GM23338 (cell line): ENCODE measurements at regions not wholly inside any gene's neighbourhood (a gene's known extent, or its start where the extent isn't known, plus 50 kb on each side); places are given as distances from the start of the nearest gene placed in this dataset.
"Not testable (repeated sequence)": the region's sequence is repeated elsewhere in the genome, so short reads cannot be mapped to it uniquely, and the experiment has no call there.

Experiments
- CREB1 ChIP-seq: fragments of 250-450 bp; sonication (Bioruptor Pico); IDR thresholded peaks from 2 replicates; pipeline ENCODE4 v1.5.0; 2020; ENCODE audit warnings: low read depth, mild to moderate bottlenecking, moderate library complexity
- EZH2 ChIP-seq: fragments of 200-600 bp; sonication (generic); IDR thresholded peaks from one replicate; pipeline ENCODE4 v1.8.0; 2017; ENCODE audit warnings: antibody characterized with exemption, mild to moderate bottlenecking, low read depth; ENCODE audit not compliant: unreplicated experiment
- EZH2phosphoT487 ChIP-seq: fragments of 200-600 bp; sonication (generic); IDR thresholded peaks from one replicate; pipeline ENCODE4 v1.8.1; 2018; ENCODE audit warnings: antibody characterized with exemption; ENCODE audit not compliant: unreplicated experiment
- POLR2AphosphoS5 ChIP-seq: IDR thresholded peaks from 2 replicates; pipeline ENCODE4 v1.6.1; 2016; ENCODE audit warnings: antibody characterized with exemption, low read depth
- TF ChIP-seq, protein P1 (sequence below): IDR thresholded peaks from 2 replicates; pipeline ENCODE4 v1.6.1; 2016; ENCODE audit warnings: antibody characterized with exemption
- TF ChIP-seq, protein P2 (sequence below), 2 experiments: fragments of 200-600 bp in 1 of 2; sonication (generic) in 1 of 2; conservative IDR thresholded peaks; 2 replicates each; pipeline versions ENCODE4 v1.5.1 to v1.6.1; 2016 to 2017; ENCODE audit warnings: antibody characterized with exemption in 2 of 2, low read depth in 2 of 2, mild to moderate bottlenecking in 2 of 2, moderate library complexity in 1 of 2
- TF ChIP-seq, protein P3 (sequence below): IDR thresholded peaks from one replicate; pipeline ENCODE4 v1.6.1; 2018; ENCODE audit warnings: antibody characterized with exemption; ENCODE audit not compliant: unreplicated experiment

DNA sequence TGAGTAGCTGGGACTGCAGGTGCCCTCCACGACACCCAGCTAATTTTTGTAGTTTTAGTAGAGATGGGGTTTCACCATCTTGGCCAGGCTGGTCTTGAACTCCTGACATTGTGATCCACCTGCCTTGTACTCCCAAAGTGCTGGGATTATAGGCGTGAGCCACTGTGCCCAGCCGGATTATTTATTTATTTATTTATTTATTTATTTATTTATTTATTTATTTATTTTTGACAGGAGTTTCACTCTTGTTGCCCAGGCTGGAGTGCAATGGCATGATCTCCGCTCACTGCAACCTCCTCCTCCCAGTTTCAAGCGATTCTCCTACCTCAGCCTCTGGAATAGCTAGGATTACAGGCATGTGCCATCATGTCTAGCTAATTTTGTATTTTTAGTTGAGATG lies 466.1 kb upstream of the BRINP3 start:
- TF ChIP-seq, protein P1, sequence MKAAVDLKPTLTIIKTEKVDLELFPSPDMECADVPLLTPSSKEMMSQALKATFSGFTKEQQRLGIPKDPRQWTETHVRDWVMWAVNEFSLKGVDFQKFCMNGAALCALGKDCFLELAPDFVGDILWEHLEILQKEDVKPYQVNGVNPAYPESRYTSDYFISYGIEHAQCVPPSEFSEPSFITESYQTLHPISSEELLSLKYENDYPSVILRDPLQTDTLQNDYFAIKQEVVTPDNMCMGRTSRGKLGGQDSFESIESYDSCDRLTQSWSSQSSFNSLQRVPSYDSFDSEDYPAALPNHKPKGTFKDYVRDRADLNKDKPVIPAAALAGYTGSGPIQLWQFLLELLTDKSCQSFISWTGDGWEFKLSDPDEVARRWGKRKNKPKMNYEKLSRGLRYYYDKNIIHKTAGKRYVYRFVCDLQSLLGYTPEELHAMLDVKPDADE: not testable (repeated sequence)
- not testable (repeated sequence) for TF ChIP-seq POLR2AphosphoS5; EZH2; EZH2phosphoT487; CREB1 (CRISPR knock-in tag)
- TF ChIP-seq, protein P2, sequence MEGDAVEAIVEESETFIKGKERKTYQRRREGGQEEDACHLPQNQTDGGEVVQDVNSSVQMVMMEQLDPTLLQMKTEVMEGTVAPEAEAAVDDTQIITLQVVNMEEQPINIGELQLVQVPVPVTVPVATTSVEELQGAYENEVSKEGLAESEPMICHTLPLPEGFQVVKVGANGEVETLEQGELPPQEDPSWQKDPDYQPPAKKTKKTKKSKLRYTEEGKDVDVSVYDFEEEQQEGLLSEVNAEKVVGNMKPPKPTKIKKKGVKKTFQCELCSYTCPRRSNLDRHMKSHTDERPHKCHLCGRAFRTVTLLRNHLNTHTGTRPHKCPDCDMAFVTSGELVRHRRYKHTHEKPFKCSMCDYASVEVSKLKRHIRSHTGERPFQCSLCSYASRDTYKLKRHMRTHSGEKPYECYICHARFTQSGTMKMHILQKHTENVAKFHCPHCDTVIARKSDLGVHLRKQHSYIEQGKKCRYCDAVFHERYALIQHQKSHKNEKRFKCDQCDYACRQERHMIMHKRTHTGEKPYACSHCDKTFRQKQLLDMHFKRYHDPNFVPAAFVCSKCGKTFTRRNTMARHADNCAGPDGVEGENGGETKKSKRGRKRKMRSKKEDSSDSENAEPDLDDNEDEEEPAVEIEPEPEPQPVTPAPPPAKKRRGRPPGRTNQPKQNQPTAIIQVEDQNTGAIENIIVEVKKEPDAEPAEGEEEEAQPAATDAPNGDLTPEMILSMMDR (conservative IDR thresholded peaks at IDR 0.05; ENCODE audit: low read depth in 2 of 2): not testable (repeated sequence)
- TF ChIP-seq, protein P3, sequence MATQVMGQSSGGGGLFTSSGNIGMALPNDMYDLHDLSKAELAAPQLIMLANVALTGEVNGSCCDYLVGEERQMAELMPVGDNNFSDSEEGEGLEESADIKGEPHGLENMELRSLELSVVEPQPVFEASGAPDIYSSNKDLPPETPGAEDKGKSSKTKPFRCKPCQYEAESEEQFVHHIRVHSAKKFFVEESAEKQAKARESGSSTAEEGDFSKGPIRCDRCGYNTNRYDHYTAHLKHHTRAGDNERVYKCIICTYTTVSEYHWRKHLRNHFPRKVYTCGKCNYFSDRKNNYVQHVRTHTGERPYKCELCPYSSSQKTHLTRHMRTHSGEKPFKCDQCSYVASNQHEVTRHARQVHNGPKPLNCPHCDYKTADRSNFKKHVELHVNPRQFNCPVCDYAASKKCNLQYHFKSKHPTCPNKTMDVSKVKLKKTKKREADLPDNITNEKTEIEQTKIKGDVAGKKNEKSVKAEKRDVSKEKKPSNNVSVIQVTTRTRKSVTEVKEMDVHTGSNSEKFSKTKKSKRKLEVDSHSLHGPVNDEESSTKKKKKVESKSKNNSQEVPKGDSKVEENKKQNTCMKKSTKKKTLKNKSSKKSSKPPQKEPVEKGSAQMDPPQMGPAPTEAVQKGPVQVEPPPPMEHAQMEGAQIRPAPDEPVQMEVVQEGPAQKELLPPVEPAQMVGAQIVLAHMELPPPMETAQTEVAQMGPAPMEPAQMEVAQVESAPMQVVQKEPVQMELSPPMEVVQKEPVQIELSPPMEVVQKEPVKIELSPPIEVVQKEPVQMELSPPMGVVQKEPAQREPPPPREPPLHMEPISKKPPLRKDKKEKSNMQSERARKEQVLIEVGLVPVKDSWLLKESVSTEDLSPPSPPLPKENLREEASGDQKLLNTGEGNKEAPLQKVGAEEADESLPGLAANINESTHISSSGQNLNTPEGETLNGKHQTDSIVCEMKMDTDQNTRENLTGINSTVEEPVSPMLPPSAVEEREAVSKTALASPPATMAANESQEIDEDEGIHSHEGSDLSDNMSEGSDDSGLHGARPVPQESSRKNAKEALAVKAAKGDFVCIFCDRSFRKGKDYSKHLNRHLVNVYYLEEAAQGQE: not testable (repeated sequence)
